Ovary (tissue), 3 donors: ENCODE measurements at regions not wholly inside any gene's neighbourhood (a gene's known extent, or its start where the extent isn't known, plus 50 kb on each side); places are given as distances from the start of the nearest gene placed in this dataset.

Experiments used
- CTCF ChIP-seq, 3 donors: fragments of 450-650 bp in 2 of 3; fragments of 200-600 bp in 1 of 3; IDR thresholded peaks; one replicate each; pipeline versions ENCODE4 v1.5.1 to v1.8.0; 2016 to 2022; ENCODE audit warnings: antibody characterized with exemption in 3 of 3, mild to moderate bottlenecking in 1 of 3
- EP300 ChIP-seq: sonication (generic); formaldehyde crosslinking; IDR thresholded peaks from one replicate; pipeline ENCODE4 v1.6.1; 2017; ENCODE audit warnings: antibody characterized with exemption
- POLR2A ChIP-seq: fragments of 450-650 bp; IDR thresholded peaks from one replicate; pipeline ENCODE4 v1.6.1; 2017; ENCODE audit warnings: antibody characterized with exemption, mild to moderate bottlenecking, moderate library complexity
- donor health status: DM: no; HTN: no; CAD: no.

GRCh38 chr2:235421618-235422017 lies 72.2 kb upstream of the AGAP1 start:
- no peak for TF ChIP-seq CTCF (IDR thresholded peaks at IDR 0.05)
- TF ChIP-seq EP300: no peak
- TF ChIP-seq POLR2A: no peak
